ENCODE measurements at regions not wholly inside any gene's neighbourhood (a gene's known extent, or its start where the extent isn't known, plus 50 kb on each side); places are given as distances from the start of the nearest gene placed in this dataset.

DNA sequence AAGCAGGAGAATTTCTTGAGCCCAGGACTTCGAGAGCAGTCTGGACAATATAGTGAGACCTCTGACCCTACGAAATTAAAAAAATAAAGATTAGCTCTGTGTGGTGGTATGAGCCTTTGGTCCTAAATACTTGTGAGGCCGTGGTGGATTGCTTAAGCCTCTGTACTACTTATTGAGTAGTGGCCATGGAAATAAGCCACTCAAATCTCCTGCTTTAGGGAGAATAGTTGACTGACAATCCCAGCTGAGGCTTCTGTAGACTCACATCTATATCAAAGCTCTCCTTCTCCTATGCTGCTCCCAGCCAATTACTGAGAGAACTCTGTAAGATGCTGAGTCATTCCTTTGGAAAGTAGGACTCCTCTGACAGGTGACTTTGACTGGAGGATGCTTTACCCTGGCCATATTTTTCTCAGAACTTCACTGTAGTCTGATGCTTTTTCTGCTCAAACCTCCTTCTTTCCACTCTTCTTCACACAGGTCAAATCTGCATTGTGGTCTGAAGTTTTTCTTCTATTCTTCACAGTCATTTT, 420.2 kb downstream of the SLC6A15 start:
- TF ChIP-seq, protein P1, sequence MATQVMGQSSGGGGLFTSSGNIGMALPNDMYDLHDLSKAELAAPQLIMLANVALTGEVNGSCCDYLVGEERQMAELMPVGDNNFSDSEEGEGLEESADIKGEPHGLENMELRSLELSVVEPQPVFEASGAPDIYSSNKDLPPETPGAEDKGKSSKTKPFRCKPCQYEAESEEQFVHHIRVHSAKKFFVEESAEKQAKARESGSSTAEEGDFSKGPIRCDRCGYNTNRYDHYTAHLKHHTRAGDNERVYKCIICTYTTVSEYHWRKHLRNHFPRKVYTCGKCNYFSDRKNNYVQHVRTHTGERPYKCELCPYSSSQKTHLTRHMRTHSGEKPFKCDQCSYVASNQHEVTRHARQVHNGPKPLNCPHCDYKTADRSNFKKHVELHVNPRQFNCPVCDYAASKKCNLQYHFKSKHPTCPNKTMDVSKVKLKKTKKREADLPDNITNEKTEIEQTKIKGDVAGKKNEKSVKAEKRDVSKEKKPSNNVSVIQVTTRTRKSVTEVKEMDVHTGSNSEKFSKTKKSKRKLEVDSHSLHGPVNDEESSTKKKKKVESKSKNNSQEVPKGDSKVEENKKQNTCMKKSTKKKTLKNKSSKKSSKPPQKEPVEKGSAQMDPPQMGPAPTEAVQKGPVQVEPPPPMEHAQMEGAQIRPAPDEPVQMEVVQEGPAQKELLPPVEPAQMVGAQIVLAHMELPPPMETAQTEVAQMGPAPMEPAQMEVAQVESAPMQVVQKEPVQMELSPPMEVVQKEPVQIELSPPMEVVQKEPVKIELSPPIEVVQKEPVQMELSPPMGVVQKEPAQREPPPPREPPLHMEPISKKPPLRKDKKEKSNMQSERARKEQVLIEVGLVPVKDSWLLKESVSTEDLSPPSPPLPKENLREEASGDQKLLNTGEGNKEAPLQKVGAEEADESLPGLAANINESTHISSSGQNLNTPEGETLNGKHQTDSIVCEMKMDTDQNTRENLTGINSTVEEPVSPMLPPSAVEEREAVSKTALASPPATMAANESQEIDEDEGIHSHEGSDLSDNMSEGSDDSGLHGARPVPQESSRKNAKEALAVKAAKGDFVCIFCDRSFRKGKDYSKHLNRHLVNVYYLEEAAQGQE (IDR thresholded peaks at IDR 0.05; ENCODE audit: insufficient read depth in 1 of 2, low read depth in 2 of 2, low read length in 2 of 2), result no peak
- no peak for TF ChIP-seq POLR2AphosphoS5 (IDR thresholded peaks at IDR 0.05; ENCODE audit: low read depth, low read length)
- no peak for TF ChIP-seq TAF1 (IDR thresholded peaks at IDR 0.05; ENCODE audit: borderline replicate concordance, insufficient read depth, low read length)

Data from PFSK-1 (cell line).